BJ (cell line): ENCODE measurements at regions not wholly inside any gene's neighbourhood (a gene's known extent, or its start where the extent isn't known, plus 50 kb on each side); places are given as distances from the start of the nearest gene placed in this dataset.
A peak's percentile ranks its signal among the peaks of the same experiment; 100 is the strongest.

Experiments used
- CTCF ChIA-PET: fragments of 350-600 bp; formaldehyde crosslinking; extraction: SDS; loops from one replicate; lab custom pipeline; 2021; ENCODE audit warnings: antibody characterized with exemption, inconsistent platforms; lab: Yijun Ruan, JAX
- POLR2A ChIA-PET: fragments of 300-600 bp; sonication (Branson Sonifier 250); formaldehyde crosslinking; extraction: SDS; loops from one replicate; lab custom pipeline; 2021; ENCODE audit warnings: antibody characterized with exemption; lab: Charles Lee
- DNase-seq: peaks from one replicate; pipeline ENCODE4 v3.0.0-alpha.2; 2011; ENCODE audit warnings: low read depth
- H3K27me3 ChIP-seq: 2 replicates; pipeline ENCODE4 v1.6.0; 2011; ENCODE audit warnings: low read length; ENCODE audit not compliant: control insufficient read depth, insufficient read depth
- H3K36me3 ChIP-seq: 2 replicates; pipeline ENCODE4 v1.5.1; 2011; ENCODE audit warnings: low read length; ENCODE audit not compliant: control insufficient read depth, insufficient read depth
- H3K4me3 ChIP-seq: 2 replicates; pipeline ENCODE4 v1.5.1; 2011; ENCODE audit warnings: low read depth, mild to moderate bottlenecking, control low read depth, low read length
- CTCF ChIP-seq: IDR thresholded peaks from 2 replicates; pipeline ENCODE4 v1.5.1; 2011; ENCODE audit warnings: low read depth, mild to moderate bottlenecking, control low read depth, inconsistent platforms, low read length, moderate library complexity; ENCODE audit not compliant: insufficient read depth

DNA sequence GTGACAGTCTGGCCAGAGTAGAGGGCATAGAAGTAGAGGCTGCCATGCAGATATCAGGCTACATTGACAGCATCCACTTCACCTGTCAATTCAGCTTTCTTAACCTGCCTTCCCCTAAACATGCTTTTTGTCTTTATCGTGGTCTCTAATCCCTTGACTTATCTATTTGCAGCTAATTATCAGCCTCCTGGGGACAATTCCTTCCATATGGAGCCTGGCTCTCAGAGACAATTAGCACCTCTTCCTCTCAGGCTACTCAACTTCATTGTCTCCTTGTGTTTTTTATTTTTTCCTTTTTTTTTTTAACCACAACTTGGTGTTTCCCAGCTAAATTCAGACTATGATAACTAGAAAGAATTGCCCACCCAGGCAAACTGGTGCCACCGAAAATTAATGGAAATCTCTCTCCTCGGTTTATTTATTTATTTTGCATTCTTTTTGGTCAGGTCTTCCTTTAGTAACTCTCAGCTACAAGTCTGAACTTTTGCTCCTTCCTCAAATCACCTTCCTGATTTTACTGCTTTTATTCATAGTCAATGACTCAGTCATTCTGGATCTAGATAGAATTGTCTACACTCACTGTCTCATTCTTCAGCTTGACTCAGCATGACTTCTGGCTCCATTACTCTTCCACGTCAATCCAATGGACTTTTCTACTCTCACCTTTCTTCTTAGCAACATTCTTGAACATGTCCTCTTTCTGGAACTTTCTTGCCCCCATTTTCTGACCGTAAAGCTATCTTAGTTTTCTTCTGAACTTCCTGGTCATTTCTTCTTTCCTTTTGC, 63.0 kb upstream of the BASP1 start:
- CTCF ChIA-PET = interaction anchor here (2.3 to 10.6 kb wide), 2 partner anchors 22 to 36 kb away, joined by 14 to 71 read pairs; no protein-coding TSS in a partner anchor

GRCh38 chr5:17156463-17156862, 61.0 kb upstream of the BASP1 start:
- Histone ChIP-seq H3K36me3 (no peaks in the 10 kb centered on the region), H3K4me3 (no peak overlapping the region), H3K27me3 (no peaks in the 10 kb centered on the region)
- no peak for TF ChIP-seq CTCF
- POLR2A ChIA-PET = no interaction called here
- no peak for DNase-seq
- CTCF ChIA-PET = interaction anchor here (1.3 to 10.6 kb wide), 7 partner anchors 10 to 223 kb away, joined by 3 to 71 read pairs (median 6); no protein-coding TSS in a partner anchor

More for the DNA sequence above, 63.0 kb upstream of the BASP1 start:
- Histone ChIP-seq H3K36me3 (no peaks in the 10 kb centered on the region), H3K27me3 (no peaks in the 10 kb centered on the region), H3K4me3 (no peak overlapping the region)
- TF ChIP-seq CTCF = no peak
- DNase-seq = peak; percentile 50
- POLR2A ChIA-PET = no interaction called here

- no peaks in the 10 kb centered on the region for H3K36me3 ChIP-seq
- no peak overlapping the region for H3K4me3 ChIP-seq
- DNase-seq = peak; percentile 54
- no peaks in the 10 kb centered on the region for H3K27me3 ChIP-seq
- TF ChIP-seq CTCF = no peak
- CTCF ChIA-PET = interaction anchor here (0.7 to 10.6 kb wide), 9 partner anchors 10 to 224 kb away, joined by 3 to 71 read pairs (median 4); no protein-coding TSS in a partner anchor
- POLR2A ChIA-PET = no interaction called here
Observed at GRCh38 chr5:17157294-17157693, 60.1 kb upstream of the BASP1 start.

- Histone ChIP-seq H3K27me3 (no peaks in the 10 kb centered on the region), H3K36me3 (no peaks in the 10 kb centered on the region), H3K4me3 (no peak overlapping the region)
- peak; percentile 95 for DNase-seq
- ChIA-PET CTCF (interaction anchor here (1.1 to 10.6 kb wide), 6 partner anchors 9 to 367 kb away, joined by 3 to 71 read pairs (median 5); no protein-coding TSS in a partner anchor), POLR2A (no interaction called here)
- TF ChIP-seq CTCF = no peak
Observed at GRCh38 chr5:17157916-17158529, 59.4 kb upstream of the BASP1 start.

GRCh38 chr5:17160756-17161040, 56.7 kb upstream of the BASP1 start:
- Histone ChIP-seq H3K4me3 (no peak overlapping the region), H3K36me3 (no peaks in the 10 kb centered on the region), H3K27me3 (no peaks in the 10 kb centered on the region)
- POLR2A ChIA-PET = interaction anchor here (0.5 kb wide), 1 partner anchor 160 kb away, joined by 8 read pairs; no protein-coding TSS in a partner anchor
- CTCF ChIA-PET = interaction anchor here (0.9 to 2.1 kb wide), 3 partner anchors 24 to 133 kb away, joined by 3 to 5 read pairs (median 3); no protein-coding TSS in a partner anchor
- TF ChIP-seq CTCF = no peak
- DNase-seq = no peak
